GM18520 (cell line): ENCODE measurements at regions not wholly inside any gene's neighbourhood (a gene's known extent, or its start where the extent isn't known, plus 50 kb on each side); places are given as distances from the start of the nearest gene placed in this dataset.
"Not testable (repeated sequence)": the region's sequence is repeated elsewhere in the genome, so short reads cannot be mapped to it uniquely, and the experiment has no call there.

Experiments used
- ATAC-seq: cut with Tn5 transposase; IDR thresholded peaks from one replicate; pipeline ENCODE4 v1.9.1; 2021; ENCODE audit not compliant: unreplicated experiment

DNA sequence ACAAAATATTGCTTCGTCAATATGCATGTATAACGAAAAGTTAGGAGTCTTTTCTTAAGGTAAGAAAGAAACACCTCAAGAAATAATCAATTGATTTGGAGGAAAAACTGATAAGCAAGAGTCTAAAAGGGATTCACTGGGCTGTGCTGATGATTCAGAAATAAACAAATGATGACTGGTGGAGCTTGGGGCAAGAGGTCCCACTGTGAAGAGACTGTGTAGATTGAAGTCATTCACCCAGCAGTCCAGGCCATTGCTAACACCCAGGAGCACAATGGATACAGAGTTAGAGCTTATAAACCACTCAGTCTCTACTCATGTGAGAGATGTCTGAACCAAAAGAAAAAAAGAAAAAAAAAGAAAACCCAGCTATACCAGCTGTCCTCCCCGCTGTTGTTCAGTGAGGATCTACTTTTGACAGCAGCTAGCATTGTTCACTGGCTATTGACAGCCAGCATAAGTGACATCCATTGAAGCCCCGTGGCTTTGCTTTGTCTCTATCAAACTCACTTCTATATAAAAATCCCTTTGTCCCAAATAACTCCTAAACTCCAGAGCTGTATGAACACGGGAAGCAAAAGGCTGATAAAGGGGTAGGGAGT, 255.5 kb downstream of the KCTD12 start:
- ATAC-seq = no peak

- ATAC-seq = no peak
Observed at GRCh38 chr13:76622315-76623040, 263.7 kb downstream of the KCTD12 start.

DNA sequence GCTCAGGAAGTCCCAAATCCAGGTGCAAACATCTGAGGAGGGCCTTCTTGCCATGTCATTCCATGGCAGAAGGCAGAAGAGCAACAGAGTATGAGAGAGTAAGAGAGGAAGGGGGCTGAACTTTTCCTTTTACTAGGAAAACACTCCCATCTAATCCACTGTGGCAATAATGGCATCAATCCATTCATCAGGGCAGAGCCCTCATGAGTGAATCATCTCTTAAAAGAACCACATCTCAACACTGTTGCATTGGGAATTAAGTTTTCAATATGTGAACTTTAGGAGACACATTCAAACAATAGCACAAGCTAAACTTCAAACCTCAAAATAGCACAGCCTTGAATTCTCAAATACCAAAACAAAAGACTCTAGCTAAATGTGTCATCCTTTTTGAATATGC, 264.5 kb downstream of the KCTD12 start:
- ATAC-seq = no peak

- ATAC-seq = no peak
Observed at GRCh38 chr13:76620036-76620435, 266.2 kb downstream of the KCTD12 start.

DNA sequence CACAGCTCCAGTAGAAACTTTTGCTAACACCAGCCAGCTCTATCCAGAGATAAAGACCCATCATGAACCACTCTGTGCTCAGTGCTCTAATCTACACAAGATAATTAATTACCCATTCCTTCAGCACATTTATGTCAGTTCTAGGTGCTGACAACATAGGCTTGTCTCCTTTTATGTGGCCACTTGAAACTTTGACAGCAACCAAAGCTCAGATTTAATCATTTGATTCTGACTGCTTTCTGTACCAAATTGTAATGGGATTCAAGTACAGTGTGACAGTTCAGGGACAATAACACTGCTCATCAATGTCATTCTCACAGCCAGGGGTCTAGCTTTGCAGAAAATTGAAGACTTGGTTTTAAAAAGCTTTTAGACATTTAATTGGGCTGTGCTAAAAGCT, 266.6 kb downstream of the KCTD12 start:
- ATAC-seq = no peak

DNA sequence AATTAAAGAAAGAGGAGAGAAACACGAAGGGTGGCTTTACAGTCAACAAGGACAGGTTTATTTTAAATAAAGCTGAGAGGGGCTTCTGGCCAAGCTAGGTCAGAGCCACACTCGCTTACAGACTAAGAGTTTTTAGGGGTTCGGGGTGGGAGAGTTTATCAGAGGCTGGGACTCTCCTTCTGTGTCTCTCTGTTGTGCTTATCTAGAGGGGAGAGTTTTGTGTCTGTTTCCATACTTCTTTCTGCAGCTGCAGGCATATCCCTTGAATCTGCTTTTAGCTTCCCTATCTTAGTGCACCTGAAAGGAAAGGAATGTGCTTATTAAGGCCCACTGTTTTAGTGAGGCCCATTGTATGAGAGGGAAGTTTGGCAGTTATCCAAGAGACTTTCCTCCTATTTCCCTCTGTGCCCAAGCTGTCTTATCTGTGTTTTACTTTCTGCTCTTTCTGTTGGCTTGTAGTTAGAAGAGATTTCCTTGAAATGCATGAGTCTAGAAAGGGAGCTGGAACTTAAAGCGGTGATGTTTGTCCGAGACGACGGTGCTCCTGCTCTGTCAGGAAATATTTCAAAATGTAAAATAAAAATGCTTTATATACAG, 275.3 kb downstream of the KCTD12 start:
- ATAC-seq = no peak

DNA sequence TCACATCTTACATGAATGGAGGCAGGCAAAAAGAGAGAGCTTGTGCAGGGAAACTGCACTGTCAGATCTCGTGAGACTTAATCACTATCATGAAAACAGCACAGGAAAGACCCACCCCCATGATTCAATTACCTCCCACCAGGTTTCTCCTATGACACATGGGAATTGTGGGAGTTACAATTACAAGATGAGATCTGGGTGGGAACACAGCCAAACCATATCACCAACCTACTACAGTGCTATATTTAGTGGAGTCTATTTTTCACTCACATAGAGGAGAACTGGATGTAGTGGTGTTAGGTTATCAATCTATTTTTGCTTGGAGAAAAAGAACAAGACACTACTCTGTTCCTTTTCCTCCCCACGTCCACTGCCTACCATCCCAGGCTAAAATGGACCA, 276.6 kb downstream of the KCTD12 start:
- ATAC-seq = no peak

- ATAC-seq = no peak
Observed at GRCh38 chr13:76607866-76608265, 278.3 kb downstream of the KCTD12 start.

DNA sequence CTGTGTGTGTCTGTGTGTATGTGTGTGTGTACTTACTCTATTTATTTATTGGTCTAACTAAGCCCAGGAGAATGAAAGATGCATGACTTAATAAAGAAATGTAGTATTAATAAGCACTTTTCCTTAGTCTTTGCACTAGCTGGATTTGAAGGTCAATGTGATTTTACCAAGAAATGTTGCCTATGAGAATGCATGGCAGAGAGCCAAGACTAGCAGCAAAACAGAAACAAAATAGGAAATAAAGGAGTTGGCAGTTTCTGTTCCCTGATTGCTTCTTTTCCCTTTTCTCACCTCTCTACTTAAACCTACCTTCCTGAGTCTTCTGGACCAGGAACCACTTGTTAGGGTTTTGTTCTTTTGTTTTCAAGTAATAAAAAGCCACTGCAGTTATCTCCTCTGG, 286.1 kb downstream of the KCTD12 start:
- no peak for ATAC-seq

DNA sequence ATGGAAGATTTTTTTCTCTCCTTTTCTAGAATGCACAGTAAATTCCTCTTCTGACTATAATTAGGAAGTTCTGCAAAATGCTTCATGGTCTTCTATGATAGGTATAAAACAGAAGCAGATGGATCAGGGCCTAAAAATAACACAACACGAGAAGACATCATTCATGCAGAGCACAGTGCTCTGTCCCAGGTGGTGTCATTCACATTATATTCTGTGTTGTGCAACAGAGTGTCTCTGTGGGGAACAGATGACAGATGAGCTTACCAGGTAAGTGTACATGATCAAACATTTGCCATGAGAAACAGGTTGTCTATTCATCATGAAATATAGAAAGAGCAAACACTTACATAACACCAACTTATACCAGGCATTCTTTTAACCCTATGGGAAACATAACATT, 288.3 kb downstream of the KCTD12 start:
- no peak for ATAC-seq

DNA sequence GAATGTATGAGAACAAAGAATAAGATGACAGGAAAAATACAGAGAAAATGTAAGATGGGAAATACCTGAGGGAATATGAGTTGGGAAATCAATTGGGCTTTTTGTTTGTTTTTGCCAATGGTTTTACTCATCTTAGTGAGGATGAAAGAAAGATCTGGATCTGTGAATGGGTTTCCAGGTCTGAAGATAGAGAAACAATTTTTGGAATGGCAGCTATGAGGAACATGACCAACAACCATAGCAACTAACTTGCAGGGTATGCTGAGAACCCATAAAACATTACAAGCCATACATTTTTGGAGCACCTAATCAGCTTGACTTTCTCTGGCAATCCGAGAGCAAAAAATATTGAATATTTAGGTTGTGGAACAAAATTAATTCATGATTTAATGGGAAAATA, 290.0 kb downstream of the KCTD12 start:
- ATAC-seq = no peak

GRCh38 chr13:76594435-76594834, 291.8 kb downstream of the KCTD12 start:
- no peak for ATAC-seq

GRCh38 chr13:76586842-76587241, 299.4 kb downstream of the KCTD12 start:
- ATAC-seq = no peak

- no peak for ATAC-seq
Observed at GRCh38 chr13:76579701-76580100, 306.5 kb downstream of the KCTD12 start.

DNA sequence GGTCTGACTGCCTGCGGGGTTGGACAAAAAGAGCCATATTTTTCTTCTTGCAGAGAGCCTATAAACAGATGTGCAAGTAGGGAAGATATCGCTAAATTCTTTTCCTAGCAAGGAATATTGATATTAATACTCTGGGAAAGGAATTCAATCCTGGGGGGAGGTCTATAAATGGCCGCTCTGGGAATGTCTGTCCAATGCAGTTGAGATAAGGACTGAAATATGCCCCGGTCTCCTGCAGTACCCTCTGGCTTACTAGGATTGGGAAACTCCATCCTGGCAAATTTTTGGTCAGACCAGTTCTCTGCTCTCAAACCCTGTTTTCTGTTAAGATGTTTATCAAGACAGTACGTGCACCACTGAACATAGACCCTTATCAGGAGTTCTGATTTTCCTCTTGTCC, 310.6 kb downstream of the KCTD12 start:
- ATAC-seq = not testable (repeated sequence)

DNA sequence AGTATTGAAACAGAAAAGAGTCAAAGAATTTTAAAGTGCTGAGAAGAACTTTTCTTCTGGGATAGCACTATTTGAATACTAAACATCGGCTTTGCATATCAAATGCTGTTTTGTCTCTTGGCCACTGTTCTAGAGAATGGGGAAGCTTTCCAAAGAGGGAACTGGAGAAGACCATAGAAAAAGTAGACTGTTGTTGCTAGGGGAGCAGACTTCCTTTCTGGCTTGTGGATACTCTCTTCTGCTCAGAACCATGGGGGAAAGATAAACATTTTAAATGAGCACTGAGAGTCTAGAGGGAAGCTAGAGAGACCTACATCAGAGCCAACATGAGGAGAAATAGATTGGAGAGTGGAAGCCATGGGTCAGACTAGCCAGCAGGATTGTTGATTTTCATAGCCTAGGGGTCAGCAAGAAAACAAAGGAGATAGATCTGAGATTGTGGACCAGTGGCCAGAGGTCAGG, 315.7 kb downstream of the KCTD12 start:
- no peak for ATAC-seq

- no peak for ATAC-seq
Observed at GRCh38 chr13:76556627-76557026, 329.6 kb downstream of the KCTD12 start.

DNA sequence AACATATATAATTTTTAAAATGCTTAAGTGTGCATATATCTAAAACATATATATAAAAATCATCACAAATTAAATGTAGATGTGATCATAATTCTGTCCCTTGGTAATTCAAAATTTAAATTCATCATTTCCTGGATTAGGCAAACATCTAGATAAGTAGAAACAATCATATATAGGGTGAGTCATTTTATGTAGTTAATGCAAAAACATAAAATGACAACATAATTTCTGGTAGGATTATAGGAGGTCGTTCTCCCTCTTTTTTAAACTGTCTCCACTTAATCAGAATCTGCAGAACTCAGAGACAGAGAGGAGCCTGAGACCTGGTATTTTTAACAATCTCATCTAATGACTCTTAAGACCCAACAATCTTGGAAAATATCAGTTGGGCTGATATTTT, 333.4 kb downstream of the KCTD12 start:
- ATAC-seq = no peak

DNA sequence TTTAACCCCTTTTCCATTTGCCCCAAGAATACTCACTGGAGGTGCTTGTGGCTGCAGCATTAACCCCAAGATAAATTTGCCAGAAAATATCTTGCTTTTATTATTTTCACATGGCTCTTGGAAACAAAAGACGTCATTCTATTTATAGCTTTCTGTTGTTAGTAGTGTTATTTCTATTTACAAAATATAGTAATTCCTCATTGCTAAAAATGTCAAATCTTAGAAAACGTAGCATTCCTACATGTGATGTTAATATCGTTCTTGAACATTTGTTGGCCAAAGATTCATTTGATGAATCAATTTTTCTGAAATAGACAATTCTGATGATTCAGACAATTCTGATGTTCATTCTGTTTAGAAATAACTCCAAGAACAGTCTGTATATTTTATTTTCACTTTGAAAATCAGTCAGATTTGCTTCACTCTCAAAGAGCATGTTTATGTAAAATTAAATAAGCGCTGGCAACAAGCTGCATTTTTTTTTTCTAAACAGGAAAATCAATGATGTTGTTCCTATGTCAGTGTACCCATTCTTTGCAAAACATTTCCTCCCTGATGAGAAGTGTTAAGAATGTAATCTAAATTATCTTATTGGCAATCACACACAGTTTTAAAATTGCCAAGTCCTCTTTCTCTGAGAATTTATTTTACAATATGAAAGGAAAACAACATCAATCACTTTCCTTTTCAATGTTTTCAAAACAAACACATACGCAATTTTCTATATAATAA, 334.0 kb downstream of the KCTD12 start:
- no peak for ATAC-seq

GRCh38 chr13:76542176-76542575, 344.0 kb downstream of the KCTD12 start:
- ATAC-seq = no peak

DNA sequence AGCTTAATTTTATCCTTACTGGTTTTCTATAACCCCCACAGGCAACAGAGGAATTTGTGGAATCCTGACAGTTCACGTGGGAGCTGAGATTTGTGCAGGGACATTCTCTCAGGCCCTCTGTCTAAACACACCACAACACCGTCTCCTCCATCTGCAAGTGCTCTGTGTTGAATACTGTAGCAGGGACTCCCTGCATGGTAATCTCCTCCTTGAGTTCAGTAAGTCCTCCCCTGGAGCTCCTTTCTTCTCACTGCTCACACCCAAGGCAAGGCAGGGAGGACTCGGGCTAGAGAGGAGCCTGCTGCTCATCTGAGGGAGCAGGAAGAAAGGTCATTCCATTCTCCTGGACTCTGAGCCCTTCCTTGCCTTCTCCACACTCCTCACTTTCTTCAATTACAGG, 348.2 kb downstream of the KCTD12 start:
- no peak for ATAC-seq

DNA sequence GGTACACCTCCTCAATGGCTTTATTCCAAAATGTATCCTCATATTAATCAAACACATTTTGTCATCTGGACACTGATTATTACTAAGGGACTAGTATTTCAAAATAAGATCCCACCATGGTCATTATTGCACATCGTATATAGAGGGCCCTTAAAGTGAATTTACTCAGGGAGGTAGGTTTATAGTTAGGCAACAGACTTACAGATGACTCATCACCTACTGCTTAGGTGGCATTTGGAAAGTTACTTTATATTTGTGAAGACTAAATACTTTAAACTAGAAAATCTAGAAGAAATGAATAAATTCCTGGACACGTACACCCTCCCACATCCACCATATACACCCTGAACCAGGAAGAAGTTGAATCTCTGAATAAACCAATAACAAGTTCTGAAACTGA, 353.0 kb downstream of the KCTD12 start:
- no peak for ATAC-seq
